Neuronal stem cell (in vitro differentiated cells): ENCODE measurements at regions not wholly inside any gene's neighbourhood (a gene's known extent, or its start where the extent isn't known, plus 50 kb on each side); places are given as distances from the start of the nearest gene placed in this dataset.

Experiments used
- DNase-seq: peaks from one replicate; pipeline ENCODE4 v3.0.0-alpha.2; 2013; ENCODE audit warnings: low spot score
- H2AFZ ChIP-seq: one replicate; pipeline ENCODE4 v1.6.1; 2013; ENCODE audit warnings: mild to moderate bottlenecking, low read length, inconsistent platforms
- H2AK5ac ChIP-seq: 2 replicates; pipeline ENCODE4 v1.6.1; 2013; ENCODE audit warnings: low read depth, mild to moderate bottlenecking, inconsistent platforms, low read length, moderate library complexity, mixed read lengths
- H2BK120ac ChIP-seq: 2 replicates; pipeline ENCODE4 v1.6.1; 2013; ENCODE audit warnings: low read depth, mild to moderate bottlenecking, inconsistent platforms, low read length, moderate library complexity, mixed read lengths
- H2BK12ac ChIP-seq: one replicate; pipeline ENCODE4 v1.6.1; 2013; ENCODE audit warnings: low read length, inconsistent platforms
- H2BK15ac ChIP-seq: 2 replicates; pipeline ENCODE4 v1.6.1; 2013; ENCODE audit warnings: mild to moderate bottlenecking, low read length, inconsistent platforms, mixed read lengths
- H2BK5ac ChIP-seq: one replicate; pipeline ENCODE4 v1.6.1; 2013; ENCODE audit warnings: inconsistent platforms, mild to moderate bottlenecking, low read length, moderate library complexity
- H3K14ac ChIP-seq: one replicate; pipeline ENCODE4 v1.6.1; 2013; ENCODE audit warnings: low read length, inconsistent platforms
- H3K18ac ChIP-seq: 2 replicates; pipeline ENCODE4 v1.6.1; 2013; ENCODE audit warnings: low read length, inconsistent platforms
- H3K23ac ChIP-seq: 2 replicates; pipeline ENCODE4 v1.6.1; 2013; ENCODE audit warnings: low read depth, mild to moderate bottlenecking, mixed read lengths, low read length, inconsistent platforms; ENCODE audit not compliant: poor library complexity
- H3K27ac ChIP-seq: replicated peaks from 3 replicates; pipeline ENCODE4 v1.5.1; 2013; ENCODE audit warnings: low read length, inconsistent platforms
- H3K27me3 ChIP-seq, 3 experiments: 2 replicates each; pipeline ENCODE4 v1.6.1; 2013; ENCODE audit warnings: low read length in 3 of 3, mild to moderate bottlenecking in 2 of 3, inconsistent platforms in 1 of 3, low read depth in 1 of 3, mixed read lengths in 1 of 3, moderate library complexity in 1 of 3; ENCODE audit not compliant: control insufficient read depth in 3 of 3, insufficient read depth in 3 of 3
- H3K36me3 ChIP-seq, 2 donors: replicated peaks in 1 of 2; 2 replicates each; pipeline ENCODE4 v1.6.1; 2013; ENCODE audit warnings: low read length in 2 of 2; ENCODE audit not compliant: control insufficient read depth in 2 of 2, insufficient read depth in 2 of 2
- H3K4ac ChIP-seq: 2 replicates; pipeline ENCODE4 v1.6.1; 2013; ENCODE audit warnings: inconsistent platforms, mild to moderate bottlenecking, low read length, moderate library complexity
- H3K4me1 ChIP-seq, 2 donors: 1 replicate in 1 of 2; 2 replicates in 1 of 2; pipeline ENCODE4 v1.6.1; 2013; ENCODE audit warnings: low read length in 2 of 2, low read depth in 1 of 2; ENCODE audit not compliant: control insufficient read depth in 2 of 2, insufficient read depth in 1 of 2
- H3K4me2 ChIP-seq: one replicate; pipeline ENCODE4 v1.6.1; 2013; ENCODE audit warnings: mild to moderate bottlenecking, low read length, inconsistent platforms; ENCODE audit not compliant: insufficient read depth, poor library complexity, severe bottlenecking
- H3K4me3 ChIP-seq, 2 donors: 2 replicates each; pipeline ENCODE4 v1.5.1; 2013; ENCODE audit warnings: low read length in 2 of 2, mild to moderate bottlenecking in 2 of 2, inconsistent platforms in 1 of 2, moderate library complexity in 1 of 2
- H3K79me1 ChIP-seq: one replicate; pipeline ENCODE4 v1.6.1; 2013; ENCODE audit warnings: low read depth, mild to moderate bottlenecking, inconsistent platforms, low read length, moderate library complexity
- H3K9ac ChIP-seq: one replicate; pipeline ENCODE4 v1.6.1; 2013; ENCODE audit warnings: mild to moderate bottlenecking, low read depth, low read length, inconsistent platforms; ENCODE audit not compliant: poor library complexity
- H3K9me3 ChIP-seq, 2 donors: replicated peaks in 1 of 2; 2 replicates each; pipeline versions ENCODE3 to v1.6.1; 2013; ENCODE audit warnings: low read length in 2 of 2, mild to moderate bottlenecking in 2 of 2, inconsistent platforms in 1 of 2, low read depth in 1 of 2, mixed read lengths in 1 of 2, moderate library complexity in 1 of 2; ENCODE audit not compliant: control insufficient read depth in 2 of 2, insufficient read depth in 1 of 2
- H4K8ac ChIP-seq: one replicate; pipeline ENCODE4 v1.6.1; 2013; ENCODE audit warnings: low read depth, mild to moderate bottlenecking, inconsistent platforms, low read length, moderate library complexity
- H4K91ac ChIP-seq: one replicate; pipeline ENCODE4 v1.6.1; 2013; ENCODE audit warnings: low read length, low read depth, mild to moderate bottlenecking, inconsistent platforms; ENCODE audit not compliant: poor library complexity
- WGBS, 2 donors: extraction: QIAGEN DNeasy Blood & Tissue Kit; methylation state at CpG; one replicate each; pipeline ENCODE4 v1.1.7; 2013; ENCODE audit warnings: missing lambda C conversion rate in 2 of 2, mixed read lengths in 1 of 2; ENCODE audit not compliant: insufficient read length in 2 of 2, insufficient replicate concordance in 1 of 2; ENCODE audit errors: extremely low coverage in 2 of 2; 5-methylcytosine and 5-hydroxymethylcytosine counted together

GRCh38 chr4:107562316-107562715 is 157.7 kb downstream of the PAPSS1 start:
- Histone ChIP-seq H4K91ac (no peak overlapping the region), H3K79me1 (no peaks in the 10 kb centered on the region), H2AK5ac (no peak overlapping the region), H3K27me3 (no peaks in the 10 kb centered on the region), H2BK120ac (no peak overlapping the region), H3K9me3 (no peaks in the 10 kb centered on the region), H2AFZ (no peak overlapping the region), H3K9ac (no peak overlapping the region), H4K8ac (no peak overlapping the region), H3K4me3 (no peak overlapping the region), H3K14ac (no peak overlapping the region), H2BK12ac (no peak overlapping the region), H2BK15ac (no peak overlapping the region), H3K36me3 (no peaks in the 10 kb centered on the region), H3K18ac (no peak overlapping the region), H3K27ac (no peak overlapping the region), H3K23ac (no peak overlapping the region), H3K4ac (no peak overlapping the region), H2BK5ac (no peak overlapping the region), H3K4me2 (no peak overlapping the region), H3K4me1 (peaks cover 4 to 7% of the 10 kb centered on the region in 2 donors)
- no CpG with 5 or more reads among the region's 2 CpGs for WGBS, 2 donors
- no peak for DNase-seq

- H3K4ac ChIP-seq: no peak overlapping the region
- no peak overlapping the region for H2BK120ac ChIP-seq
- H3K4me1 ChIP-seq: peaks cover 4 to 7% of the 10 kb centered on the region in 2 donors
- no peaks in the 10 kb centered on the region for H3K9me3 ChIP-seq
- H3K79me1 ChIP-seq: no peaks in the 10 kb centered on the region
- no peak overlapping the region for H3K4me2 ChIP-seq
- H3K9ac ChIP-seq: no peak overlapping the region
- no peaks in the 10 kb centered on the region for H3K36me3 ChIP-seq
- no peak overlapping the region for H2BK12ac ChIP-seq
- H2AFZ ChIP-seq: no peak overlapping the region
- H3K27me3 ChIP-seq: no peaks in the 10 kb centered on the region
- H2BK15ac ChIP-seq: no peak overlapping the region
- H3K23ac ChIP-seq: no peak overlapping the region
- H3K27ac ChIP-seq: no peak overlapping the region
- DNase-seq: no peak
- H3K14ac ChIP-seq: no peak overlapping the region
- WGBS, 2 donors: no CpG with 5 or more reads among the region's 4 CpGs
- H2AK5ac ChIP-seq: no peak overlapping the region
- H4K91ac ChIP-seq: no peak overlapping the region
- H3K4me3 ChIP-seq: no peak overlapping the region
- no peak overlapping the region for H4K8ac ChIP-seq
- no peak overlapping the region for H2BK5ac ChIP-seq
- H3K18ac ChIP-seq: no peak overlapping the region
Measured at GRCh38 chr4:107561481-107561880, 158.6 kb downstream of the PAPSS1 start.

GRCh38 chr4:107559653-107560052 is 160.4 kb downstream of the PAPSS1 start:
- Histone ChIP-seq H2BK15ac (no peak overlapping the region), H2AFZ (no peak overlapping the region), H3K14ac (no peak overlapping the region), H2BK12ac (no peak overlapping the region), H3K4me1 (peaks cover 4 to 7% of the 10 kb centered on the region in 2 donors), H3K18ac (no peak overlapping the region), H2BK120ac (no peak overlapping the region), H2BK5ac (no peak overlapping the region), H3K27me3 (no peaks in the 10 kb centered on the region), H4K8ac (no peak overlapping the region), H3K9me3 (no peaks in the 10 kb centered on the region), H3K27ac (no peak overlapping the region), H3K4me2 (no peak overlapping the region), H3K79me1 (no peaks in the 10 kb centered on the region), H3K4me3 (no peak overlapping the region), H3K36me3 (no peaks in the 10 kb centered on the region), H3K9ac (no peak overlapping the region), H4K91ac (no peak overlapping the region), H3K4ac (no peak overlapping the region), H3K23ac (no peak overlapping the region), H2AK5ac (no peak overlapping the region)
- DNase-seq: no peak

DNA sequence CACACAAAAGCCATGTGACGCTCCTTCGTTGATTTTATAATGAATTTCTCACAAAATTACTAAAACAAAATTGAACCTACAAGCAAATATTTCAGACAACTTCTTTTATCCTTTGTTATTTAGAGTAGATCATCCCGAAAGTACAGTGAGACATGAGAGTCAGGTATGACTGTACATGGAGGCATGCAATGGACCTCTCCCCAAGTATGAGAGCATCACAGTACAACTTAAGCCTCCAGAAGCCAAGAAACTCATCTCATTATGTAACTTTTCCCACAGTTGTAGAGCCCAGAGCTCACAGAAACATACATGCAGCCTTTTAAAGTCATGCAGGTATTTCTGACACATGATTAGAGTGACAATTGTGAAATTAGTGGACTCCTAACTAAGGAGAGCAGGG is 167.7 kb downstream of the PAPSS1 start:
- H4K91ac ChIP-seq: no peak overlapping the region
- H3K36me3 ChIP-seq: no peaks in the 10 kb centered on the region
- no peaks in the 10 kb centered on the region for H3K27me3 ChIP-seq
- no peak overlapping the region for H2BK5ac ChIP-seq
- no peak overlapping the region for H3K27ac ChIP-seq
- no peak overlapping the region for H3K18ac ChIP-seq
- H3K4me3 ChIP-seq: no peak overlapping the region
- no peak overlapping the region for H2BK120ac ChIP-seq
- H2BK12ac ChIP-seq: no peak overlapping the region
- H3K9ac ChIP-seq: no peak overlapping the region
- H3K4ac ChIP-seq: no peak overlapping the region
- H3K79me1 ChIP-seq: no peaks in the 10 kb centered on the region
- no peak overlapping the region for H2AFZ ChIP-seq
- H3K14ac ChIP-seq: no peak overlapping the region
- WGBS, 2 donors: no CpG with 5 or more reads among the region's 3 CpGs
- no peak overlapping the region for H2BK15ac ChIP-seq
- H4K8ac ChIP-seq: no peak overlapping the region
- H2AK5ac ChIP-seq: no peak overlapping the region
- no peaks in the 10 kb centered on the region for H3K4me1 ChIP-seq
- no peak for DNase-seq
- peaks cover 0 to 3% of the 10 kb centered on the region in 2 donors for H3K9me3 ChIP-seq
- H3K4me2 ChIP-seq: no peak overlapping the region
- H3K23ac ChIP-seq: no peak overlapping the region
